Lower leg skin (tissue), 4 donors: ENCODE measurements at regions not wholly inside any gene's neighbourhood (a gene's known extent, or its start where the extent isn't known, plus 50 kb on each side); places are given as distances from the start of the nearest gene placed in this dataset.
"Not testable (repeated sequence)": the region's sequence is repeated elsewhere in the genome, so short reads cannot be mapped to it uniquely, and the experiment has no call there.

Source experiments
- DNase-seq, 2 donors: peaks; one replicate each; pipeline ENCODE4 v3.0.0-alpha.2; 2019; ENCODE audit warnings: low spot score in 2 of 2
- H3K4me3 ChIP-seq: fragments of 200-600 bp; sonication (generic); 2 replicates; pipeline ENCODE4 v1.5.1; 2017; ENCODE audit warnings: mild to moderate bottlenecking, low read depth; ENCODE audit not compliant: poor library complexity, severe bottlenecking
- POLR2A ChIP-seq, 2 donors: fragments of 450-650 bp; IDR thresholded peaks; one replicate each; pipeline ENCODE4 v1.6.1; 2016 to 2017; ENCODE audit warnings: antibody characterized with exemption in 2 of 2, mild to moderate bottlenecking in 1 of 2, moderate library complexity in 1 of 2
- WGBS, 2 donors: methylation state at CpG; one replicate each; pipeline ENCODE4 v1.1.5; 2018; 5-methylcytosine and 5-hydroxymethylcytosine counted together
- intact Hi-C: fragments of 100-400 bp; cut with DNase I; formaldehyde crosslinking; loops from one replicate; pipeline ENCODE4 v1.15.0; 2023; ENCODE audit warnings: low total_unique reads
- TF ChIP-seq, protein P1 (sequence below), 3 donors: fragments of 450-650 bp; IDR thresholded peaks; one replicate each; pipeline ENCODE4 v1.5.1; 2016; ENCODE audit warnings: antibody characterized with exemption in 3 of 3, mild to moderate bottlenecking in 3 of 3, moderate library complexity in 2 of 3

DNA sequence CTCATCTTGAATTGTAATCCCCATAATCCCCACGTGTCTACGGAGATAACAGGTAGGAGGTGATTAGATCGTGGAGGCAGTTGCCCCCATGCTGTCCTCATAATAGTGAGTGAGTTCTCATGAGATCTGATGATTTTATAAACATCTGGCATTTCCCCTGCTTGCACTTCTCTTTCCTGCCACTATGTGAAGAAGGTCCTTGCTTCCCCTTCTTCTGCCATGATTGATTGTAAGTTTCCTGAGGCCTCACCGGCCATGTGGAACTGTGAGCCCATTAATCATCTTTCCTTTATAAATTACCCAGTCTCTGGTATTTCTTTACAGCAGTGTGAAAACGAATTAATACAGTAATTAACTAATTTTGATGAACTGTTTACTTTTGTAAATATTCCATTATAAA lies 582.5 kb downstream of the TSN start:
- DNase-seq: no peak
- H3K4me3 ChIP-seq: no peak overlapping the region
- intact Hi-C loops: no loop called here
- TF ChIP-seq, protein P1, sequence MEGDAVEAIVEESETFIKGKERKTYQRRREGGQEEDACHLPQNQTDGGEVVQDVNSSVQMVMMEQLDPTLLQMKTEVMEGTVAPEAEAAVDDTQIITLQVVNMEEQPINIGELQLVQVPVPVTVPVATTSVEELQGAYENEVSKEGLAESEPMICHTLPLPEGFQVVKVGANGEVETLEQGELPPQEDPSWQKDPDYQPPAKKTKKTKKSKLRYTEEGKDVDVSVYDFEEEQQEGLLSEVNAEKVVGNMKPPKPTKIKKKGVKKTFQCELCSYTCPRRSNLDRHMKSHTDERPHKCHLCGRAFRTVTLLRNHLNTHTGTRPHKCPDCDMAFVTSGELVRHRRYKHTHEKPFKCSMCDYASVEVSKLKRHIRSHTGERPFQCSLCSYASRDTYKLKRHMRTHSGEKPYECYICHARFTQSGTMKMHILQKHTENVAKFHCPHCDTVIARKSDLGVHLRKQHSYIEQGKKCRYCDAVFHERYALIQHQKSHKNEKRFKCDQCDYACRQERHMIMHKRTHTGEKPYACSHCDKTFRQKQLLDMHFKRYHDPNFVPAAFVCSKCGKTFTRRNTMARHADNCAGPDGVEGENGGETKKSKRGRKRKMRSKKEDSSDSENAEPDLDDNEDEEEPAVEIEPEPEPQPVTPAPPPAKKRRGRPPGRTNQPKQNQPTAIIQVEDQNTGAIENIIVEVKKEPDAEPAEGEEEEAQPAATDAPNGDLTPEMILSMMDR (IDR thresholded peaks at IDR 0.05): no peak
- no peak for TF ChIP-seq POLR2A (IDR thresholded peaks at IDR 0.05)
- WGBS, 2 donors: 58 to 59% methylated on average over 5 of the region's 5 CpGs

DNA sequence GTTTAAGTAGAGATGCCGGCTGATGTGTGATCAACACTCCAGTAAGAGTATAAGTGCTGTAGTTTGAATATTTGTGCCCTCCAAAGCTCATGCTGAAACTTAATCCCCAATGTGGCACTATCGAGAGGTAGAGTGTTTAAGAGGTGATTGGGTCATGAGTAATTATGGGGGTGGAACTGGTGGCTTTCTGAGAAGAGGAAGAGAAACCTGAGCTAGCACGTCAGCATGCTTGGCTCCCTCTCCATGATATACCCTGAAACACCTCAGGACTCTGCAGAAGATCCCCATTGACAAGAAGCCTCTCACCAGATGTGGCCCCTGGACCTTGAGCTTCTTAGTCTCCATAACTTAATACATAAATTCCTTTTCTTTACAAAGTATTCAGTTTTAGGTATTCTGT lies 584.8 kb downstream of the TSN start:
- H3K4me3 ChIP-seq: no peak overlapping the region
- intact Hi-C loops: no loop called here
- no peak for DNase-seq
- TF ChIP-seq POLR2A (IDR thresholded peaks at IDR 0.05): no peak
- TF ChIP-seq, protein P1 (IDR thresholded peaks at IDR 0.05): no peak
- WGBS, 2 donors: 56 to 60% methylated on average over 3 of the region's 3 CpGs

DNA sequence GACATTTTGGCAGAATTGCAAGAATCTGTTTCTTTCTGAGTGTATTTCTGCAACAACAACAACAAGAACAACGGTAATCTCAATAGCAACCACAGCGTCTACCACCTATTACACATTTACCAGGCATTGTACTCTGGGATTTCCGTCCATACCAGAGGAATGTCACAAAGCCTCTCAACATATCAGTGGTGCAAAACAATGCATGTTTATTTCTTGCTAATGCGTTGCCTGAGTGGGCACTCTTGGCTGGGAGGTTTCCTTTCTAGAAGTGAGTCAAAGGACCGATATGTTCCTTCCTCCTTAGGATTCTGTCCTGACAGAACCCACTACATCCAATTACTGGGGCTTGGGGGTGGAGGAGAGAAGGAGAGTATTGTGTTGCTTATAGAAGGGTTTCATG lies 585.6 kb downstream of the TSN start:
- TF ChIP-seq, protein P1 (IDR thresholded peaks at IDR 0.05): no peak
- no peak for TF ChIP-seq POLR2A (IDR thresholded peaks at IDR 0.05)
- WGBS, 2 donors: 84 to 86% methylated on average over 5 of the region's 5 CpGs
- no peak overlapping the region for H3K4me3 ChIP-seq
- intact Hi-C loops: no loop called here
- no peak for DNase-seq

DNA sequence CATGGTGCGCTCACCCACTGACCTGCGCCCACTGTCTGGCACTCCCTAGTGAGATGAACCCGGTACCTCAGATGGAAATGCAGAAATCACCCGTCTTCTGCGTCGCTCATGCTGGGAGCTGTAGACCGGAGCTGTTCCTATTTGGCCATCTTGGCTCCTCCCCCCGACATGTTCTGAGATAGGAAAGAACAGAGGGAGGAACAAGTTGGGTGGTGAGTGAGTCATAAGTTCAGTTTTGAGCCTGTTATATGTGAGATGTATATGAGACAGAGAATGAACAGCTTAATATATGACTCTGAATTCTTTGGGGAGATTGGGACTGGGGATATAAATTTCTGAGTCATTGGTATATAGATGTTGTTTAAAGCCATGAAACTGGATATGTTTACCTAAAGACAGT lies 596.7 kb downstream of the TSN start:
- DNase-seq, intact Hi-C loops, H3K4me3 ChIP-seq: not testable (repeated sequence)
- 79 to 83% methylated on average over 8 of the region's 8 CpGs for WGBS, 2 donors

DNA sequence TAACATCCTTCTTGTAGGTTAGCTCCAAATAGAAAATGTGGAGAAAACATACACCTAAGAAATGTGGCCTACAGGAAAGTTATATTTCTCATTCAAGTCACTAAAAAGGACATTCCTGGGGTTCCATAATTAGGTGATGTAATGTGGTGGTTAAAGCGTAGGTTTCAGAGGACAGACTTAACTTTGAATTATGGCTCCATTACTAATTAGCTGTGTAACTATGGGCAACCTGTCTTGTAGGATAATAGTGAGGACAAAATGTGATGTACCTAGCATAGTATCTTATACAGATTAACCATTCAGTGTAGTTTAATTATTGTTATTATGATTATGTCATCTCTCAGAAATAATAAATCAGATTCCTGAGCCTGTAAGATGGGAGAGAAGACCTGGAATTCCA lies 602.5 kb downstream of the TSN start:
- WGBS, 2 donors: 68 to 82% methylated on average over 1 of the region's 1 CpG

DNA sequence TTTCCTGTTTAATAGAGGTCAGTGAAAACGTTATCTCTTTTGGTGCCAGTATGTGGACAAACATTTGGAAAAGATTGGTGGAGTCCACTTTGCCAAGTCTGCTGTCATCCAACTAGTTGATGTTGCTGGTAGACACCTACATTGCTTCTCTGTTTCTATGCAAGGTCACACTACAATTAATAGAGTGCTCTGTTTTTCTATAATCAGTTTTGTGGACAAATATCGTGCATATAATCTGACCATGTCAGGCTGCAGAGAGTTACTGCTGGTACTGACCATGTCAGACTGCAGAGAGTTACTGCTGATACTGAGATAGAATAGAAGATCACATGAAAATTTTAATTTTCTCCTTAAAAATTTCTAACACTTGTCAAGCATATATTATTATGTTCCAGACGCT lies 603.3 kb downstream of the TSN start:
- WGBS, 2 donors: 67 to 72% methylated on average over 3 of the region's 3 CpGs
- intact Hi-C loops: no loop called here
- TF ChIP-seq, protein P1 (IDR thresholded peaks at IDR 0.05): no peak
- no peak for TF ChIP-seq POLR2A (IDR thresholded peaks at IDR 0.05)
- DNase-seq: no peak
- H3K4me3 ChIP-seq: no peak overlapping the region

More for the DNA sequence above, 602.5 kb downstream of the TSN start:
- no peak overlapping the region for H3K4me3 ChIP-seq
- no peak for TF ChIP-seq POLR2A (IDR thresholded peaks at IDR 0.05)
- TF ChIP-seq, protein P1 (IDR thresholded peaks at IDR 0.05): no peak
- intact Hi-C loops: no loop called here
- no peak for DNase-seq
